Medulla oblongata (tissue), 1 donor: ENCODE measurements at regions not wholly inside any gene's neighbourhood (a gene's known extent, or its start where the extent isn't known, plus 50 kb on each side); places are given as distances from the start of the nearest gene placed in this dataset.
"Not testable (repeated sequence)": the region's sequence is repeated elsewhere in the genome, so short reads cannot be mapped to it uniquely, and the experiment has no call there.

Source experiments
- DNase-seq: peaks from one replicate; pipeline ENCODE4 v3.0.0-alpha.2; 2015; ENCODE audit errors: extremely low spot score

DNA sequence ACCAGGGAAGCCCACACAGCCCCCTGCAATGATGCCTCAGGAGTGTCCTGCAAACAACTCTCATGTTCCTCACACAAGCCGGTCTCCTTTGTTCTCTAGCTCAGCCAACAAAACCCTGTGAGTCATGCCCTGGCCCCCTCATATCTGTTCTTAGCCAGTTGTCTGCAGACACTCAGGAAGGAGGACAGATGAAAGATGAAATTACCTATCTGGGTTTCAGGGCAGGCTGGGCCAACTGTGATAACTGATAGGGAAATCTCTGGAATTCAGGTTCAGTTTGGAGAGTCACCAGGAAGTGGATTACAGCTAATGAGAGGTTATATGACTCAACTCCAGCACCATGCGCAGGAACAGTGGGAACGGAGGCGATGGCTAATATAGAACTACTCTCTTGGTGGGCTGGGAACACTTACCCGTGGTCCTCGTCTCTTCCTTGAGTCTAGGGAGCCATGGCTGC, 352.0 kb upstream of the ADAMTS9 start:
- DNase-seq, result no peak

DNA sequence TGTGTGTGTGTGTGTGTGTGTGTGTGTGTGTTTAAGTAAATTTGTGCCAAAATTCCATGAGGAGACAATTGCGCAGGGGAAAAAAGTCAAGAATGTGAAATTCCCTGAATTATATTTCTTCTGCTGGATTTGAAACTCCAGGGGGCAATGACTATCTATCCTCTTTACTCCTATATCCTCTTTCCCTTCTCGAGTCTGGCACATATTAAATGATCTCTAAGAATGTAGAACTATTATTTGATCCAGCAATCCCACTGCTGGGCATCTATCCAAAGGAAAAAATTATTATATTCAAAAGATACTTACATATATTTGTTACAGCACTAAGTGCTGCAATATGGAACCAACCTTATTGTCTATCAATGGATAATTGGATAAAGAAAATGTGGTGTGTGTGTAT, 350.1 kb upstream of the ADAMTS9 start:
- no peak for DNase-seq

DNA sequence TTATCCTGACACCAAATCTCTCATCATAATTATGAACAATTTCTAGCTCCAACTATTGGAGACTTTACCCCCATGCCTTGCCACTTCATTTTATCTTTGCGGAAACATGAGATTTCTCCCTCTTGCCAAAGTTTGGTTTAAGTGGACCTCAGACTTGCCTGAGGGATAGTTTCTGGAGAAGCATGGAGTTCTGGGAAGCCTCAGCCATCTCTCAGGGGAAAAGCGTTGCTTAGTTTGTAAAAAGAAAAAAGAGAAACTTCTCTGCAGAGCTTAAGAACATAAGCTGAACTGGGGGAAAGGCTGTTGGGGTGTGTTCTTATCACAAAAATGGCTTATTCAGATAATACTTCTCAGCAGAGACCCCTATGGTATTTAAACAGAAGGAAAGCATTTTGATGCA, 347.4 kb upstream of the ADAMTS9 start:
- DNase-seq, result no peak

DNA sequence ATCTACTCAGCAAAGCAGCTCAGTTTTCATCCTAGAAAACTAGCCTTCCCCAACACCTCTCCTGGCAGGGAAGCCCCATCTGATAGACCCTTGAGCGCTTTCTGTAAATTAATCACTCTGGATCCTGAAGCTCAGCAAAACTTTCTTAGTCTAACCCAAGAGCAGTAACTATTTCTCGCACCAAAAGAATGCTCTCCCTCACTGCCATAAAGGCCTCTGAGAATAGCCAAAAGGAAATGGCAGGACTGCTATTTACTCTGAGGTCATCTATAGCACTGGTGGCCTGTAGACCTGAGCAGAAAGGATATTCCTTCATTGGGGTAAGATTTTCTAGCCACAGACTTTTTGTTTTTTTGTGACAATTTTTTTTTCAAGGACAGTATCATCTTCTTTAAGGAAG, 345.8 kb upstream of the ADAMTS9 start:
- no peak for DNase-seq

DNA sequence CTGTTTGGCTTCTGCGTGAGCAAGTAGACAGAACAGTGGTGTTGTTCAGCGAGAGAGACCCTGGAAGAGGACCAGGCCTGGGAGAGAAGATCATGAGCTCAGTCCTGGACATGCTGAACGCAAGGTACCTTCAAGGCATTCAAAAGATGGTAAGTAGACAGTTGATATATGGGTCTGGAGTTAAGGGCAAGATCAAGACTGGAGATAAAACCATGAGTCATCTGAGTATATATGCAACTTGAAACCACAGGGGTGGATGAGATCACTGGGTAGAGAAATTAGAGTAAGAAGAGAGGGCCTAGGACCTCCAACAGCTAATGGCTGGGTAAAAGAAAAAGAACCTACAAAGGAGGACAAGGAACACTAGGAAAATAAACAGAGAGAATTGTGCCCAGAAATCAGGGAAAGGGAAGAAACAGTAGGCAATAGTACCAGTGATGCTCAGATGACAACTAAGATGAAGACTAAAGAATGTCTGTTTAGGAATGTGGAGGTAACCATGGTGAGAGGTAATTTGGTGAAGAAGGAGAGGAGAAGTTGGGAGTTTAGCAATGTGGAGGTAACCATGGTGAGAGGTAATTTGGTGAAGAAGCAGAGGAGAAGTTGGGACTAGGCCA, 343.2 kb upstream of the ADAMTS9 start:
- DNase-seq, result no peak

DNA sequence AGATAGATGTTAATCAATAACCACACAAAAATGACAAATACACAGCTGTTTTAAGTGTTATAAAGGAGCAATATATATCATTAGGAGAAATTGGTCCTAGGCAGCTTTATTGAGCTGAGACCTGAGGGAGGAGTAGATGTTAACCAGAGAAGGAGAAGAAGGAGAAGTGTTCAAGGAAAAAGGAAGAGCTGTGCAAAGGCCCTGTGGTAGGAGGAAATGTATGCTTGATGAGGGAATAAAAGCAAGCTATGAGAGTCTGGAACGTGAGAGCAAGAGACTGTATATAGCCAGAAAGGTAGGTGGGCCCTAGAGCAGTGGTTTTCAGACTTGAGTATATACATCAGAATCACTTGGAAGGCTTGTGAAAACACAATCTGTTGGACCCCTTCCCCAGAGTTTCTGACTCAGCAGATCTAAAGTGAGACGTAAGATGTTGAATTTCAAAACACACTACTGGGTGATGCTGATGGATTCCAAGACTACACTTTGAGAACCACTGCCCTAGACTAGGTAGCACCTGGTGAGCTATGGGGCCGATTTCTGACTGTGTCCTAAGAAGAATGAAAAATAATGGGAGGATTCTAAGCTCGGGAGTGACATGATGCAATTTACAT, 342.3 kb upstream of the ADAMTS9 start:
- no peak for DNase-seq

DNA sequence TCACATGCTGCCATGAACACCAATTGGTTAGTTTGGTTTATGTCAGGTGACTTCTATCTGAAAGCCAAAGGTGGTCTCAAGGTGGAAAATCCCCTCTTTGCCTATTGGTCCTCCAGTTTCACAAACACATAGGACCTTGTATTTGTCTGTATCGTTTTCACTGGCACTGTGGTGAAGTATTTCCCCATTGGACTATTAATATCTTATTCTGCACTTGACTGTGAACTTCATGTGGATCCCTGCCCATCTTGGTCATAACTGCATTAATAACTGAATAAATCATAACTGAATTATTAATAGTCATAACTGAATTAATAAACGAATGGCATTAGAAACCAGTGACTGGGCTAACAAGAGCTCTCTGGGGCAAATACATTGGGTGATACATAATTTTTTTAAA, 341.3 kb upstream of the ADAMTS9 start:
- no peak for DNase-seq

DNA sequence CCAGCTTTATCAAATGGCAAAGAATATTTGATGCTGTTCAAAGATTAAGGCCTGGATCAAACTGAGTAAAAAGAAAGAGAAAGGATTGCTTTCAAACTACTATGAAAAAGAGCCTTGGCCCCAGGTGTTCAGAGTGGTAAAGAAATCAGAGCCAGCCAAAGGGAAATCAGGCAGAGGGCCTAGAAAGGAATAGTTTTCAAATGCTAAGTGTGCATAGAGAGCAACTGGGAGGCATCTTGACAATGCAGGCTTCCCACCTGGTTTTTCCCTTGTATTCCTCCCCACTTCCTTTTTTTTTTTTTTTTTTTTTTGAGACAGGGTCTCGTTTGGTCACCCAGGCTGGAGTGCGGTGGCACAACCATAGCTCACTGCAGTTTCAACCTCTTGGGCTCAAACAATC, 340.2 kb upstream of the ADAMTS9 start:
- DNase-seq, result no peak

DNA sequence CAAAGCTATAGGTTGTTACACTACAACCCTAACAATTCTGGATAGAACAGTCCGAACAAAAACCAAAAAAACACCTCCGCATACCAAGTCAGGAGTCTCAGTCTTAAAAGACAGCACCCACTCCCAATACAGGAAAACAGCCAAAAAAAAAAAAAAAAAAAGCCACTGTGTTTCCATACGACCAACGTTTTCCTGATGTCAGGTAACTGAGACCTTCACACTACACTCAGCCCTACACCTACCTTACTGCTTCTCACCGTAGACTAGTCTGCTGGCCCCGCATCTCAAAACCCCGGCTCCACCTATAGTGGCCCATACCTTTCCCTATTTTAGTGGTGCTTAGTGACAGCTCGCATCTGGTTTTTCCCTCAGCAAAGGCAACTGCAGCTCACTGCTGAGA, 339.5 kb upstream of the ADAMTS9 start:
- DNase-seq, result no peak

DNA sequence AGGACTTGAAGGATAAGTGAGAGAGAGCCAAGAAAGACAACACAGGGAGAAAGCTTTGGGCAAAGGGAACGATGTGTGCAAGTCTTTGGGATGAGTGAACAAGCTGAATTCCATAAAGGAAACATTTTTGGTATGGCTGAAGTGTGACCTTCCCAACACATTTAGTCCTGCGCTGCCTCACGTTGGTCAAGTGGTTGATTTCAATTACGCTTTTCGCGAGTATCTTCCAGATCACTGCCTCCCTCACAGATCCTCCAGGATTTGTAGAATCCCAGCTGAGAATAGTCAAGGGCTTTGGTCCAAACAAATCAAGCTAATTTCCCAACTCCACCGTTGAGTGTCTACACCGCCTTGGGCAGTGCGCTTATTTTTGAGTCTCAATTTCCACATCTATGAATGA, 338.4 kb upstream of the ADAMTS9 start:
- DNase-seq, result no peak

DNA sequence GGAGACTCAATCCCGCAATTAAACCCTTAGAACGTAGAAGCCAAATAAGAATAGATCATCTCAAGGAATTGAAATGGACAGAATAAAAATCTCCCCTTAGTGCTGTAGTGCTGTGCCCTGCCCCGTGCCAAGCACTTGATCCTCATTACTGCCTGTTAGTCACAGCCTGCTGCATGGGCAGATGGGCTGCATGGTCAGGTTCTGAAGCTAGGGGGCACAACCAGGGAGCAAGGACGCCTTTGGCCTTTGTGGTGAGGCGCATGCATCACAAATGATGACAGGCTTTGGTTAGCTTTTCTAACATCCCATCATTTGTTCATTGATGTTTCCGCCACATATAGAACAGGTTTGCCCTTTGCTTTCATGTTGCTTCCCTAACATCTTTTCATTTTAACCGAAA, 336.3 kb upstream of the ADAMTS9 start:
- no peak for DNase-seq

DNA sequence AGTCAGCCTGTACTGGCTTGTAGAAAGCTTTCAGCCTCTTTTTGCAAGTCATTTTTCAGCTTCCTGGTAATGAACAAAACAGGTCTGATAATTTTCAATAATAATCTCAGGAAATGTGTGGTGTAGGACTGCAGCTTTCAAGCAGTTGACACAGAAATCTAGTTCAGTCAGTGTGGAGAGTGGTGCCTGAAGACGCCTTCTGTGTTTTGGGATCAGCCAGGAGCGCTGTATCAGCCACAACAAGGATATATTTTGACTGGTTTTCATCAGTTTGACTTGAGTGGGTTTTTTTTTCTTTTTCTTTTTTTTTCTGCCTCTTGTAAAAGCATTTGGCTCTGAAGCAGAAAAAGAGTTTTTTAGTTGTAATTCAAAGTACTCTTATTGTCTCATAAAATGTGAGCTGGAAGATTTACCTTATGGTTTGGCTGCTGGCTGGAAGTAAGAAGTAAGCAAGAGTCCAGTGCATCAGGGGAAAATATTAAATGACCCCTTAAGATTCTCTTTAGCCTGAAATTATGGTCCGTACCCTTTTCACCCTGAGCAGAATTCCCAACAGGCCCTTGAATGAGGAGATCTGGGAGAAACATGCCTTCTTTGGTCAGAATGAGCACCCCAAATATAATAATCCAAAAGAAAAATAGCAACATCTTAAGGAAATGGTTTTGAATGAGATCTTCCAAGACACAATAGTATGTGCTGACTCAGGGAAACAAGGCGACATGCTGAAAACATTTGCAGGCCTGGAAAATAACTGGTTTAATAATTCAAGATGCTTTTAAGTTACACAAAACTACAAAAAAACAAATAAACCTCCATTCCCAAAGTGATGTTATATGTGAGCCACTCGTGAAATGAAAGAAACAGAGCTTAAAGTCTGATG, 332.7 kb upstream of the ADAMTS9 start:
- DNase-seq, result no peak

DNA sequence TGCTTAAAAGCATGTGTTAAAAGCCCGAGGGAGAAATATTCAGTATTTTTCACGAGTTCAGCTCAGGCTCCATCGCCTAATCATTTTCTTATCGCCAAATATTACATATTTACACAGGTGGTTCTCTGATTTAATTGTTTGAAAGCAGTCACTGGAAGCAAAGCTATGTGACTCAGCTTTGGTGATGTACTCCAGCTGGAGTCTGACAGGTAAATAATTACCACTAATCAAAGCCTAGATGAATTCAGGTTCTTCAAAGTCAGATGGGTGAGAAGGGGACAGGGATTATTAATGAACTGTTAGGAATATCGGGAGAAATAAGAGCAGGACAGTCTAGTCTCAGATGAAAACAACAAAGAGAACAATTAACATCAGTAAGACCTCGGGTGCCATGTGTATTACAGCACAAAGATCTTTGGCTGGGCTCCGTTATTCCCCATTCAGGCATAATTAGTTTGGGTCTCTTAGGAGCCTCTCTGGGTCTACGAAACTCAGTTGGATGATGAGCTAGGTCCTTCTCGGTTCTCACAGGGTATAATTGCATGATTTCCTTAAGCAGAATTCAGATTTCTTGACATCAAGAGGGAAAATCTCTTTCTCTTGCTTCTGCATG, 331.7 kb upstream of the ADAMTS9 start:
- DNase-seq, result no peak

DNA sequence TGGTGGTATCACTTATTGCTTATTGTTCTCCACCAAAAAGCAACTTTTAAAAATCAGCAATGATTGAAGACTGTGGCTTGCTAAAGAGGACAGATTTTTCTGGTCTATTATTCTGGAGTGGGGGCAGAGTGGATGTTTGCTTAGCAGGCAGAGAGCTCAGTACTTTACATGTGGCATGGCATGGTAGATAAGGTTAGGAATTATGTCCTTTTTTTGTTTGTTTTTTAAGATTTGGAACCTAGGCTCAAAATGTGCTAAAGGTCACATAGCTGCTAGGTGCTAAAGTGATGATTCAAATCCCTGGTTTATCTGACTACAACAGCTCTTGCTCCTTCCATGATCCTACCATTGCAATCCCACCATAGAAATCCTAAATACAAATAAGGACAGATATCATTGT, 331.0 kb upstream of the ADAMTS9 start:
- DNase-seq, result no peak

DNA sequence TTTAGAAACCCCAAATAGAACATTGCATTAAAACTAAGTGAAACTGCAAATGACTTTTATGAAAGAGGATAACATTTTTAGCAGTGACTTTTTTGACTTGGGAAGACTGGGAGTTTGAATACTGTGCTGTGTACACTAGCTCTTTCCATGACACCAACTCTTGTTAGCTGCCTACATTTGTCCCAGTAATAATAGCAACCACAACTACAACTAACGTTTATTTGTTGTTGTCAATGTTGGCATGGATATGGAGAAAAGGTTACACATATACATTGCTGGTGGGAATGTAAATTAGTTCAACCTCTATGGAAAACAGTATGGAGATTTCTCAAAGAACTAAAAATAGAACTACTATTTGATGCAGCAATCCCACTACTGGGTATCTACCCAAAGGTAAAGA, 329.6 kb upstream of the ADAMTS9 start:
- DNase-seq, result no peak

DNA sequence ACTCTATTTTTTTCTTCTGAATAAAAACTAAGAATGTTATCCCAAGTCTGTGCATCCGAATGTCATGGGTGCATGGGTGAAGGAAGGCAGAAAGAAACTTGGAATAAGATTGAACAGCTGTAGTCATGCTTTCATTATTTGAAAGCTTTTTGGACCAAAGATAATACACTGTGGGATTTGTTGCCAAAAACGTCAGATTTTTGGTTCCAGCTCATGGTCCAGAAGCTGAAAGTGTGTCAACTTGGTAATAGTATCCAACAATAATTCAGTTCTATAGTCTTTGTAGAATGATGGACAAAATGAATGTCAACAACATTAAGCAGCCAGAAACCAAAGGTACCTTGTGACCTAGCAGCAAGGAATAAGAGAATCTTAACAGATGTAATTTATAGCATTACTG, 327.9 kb upstream of the ADAMTS9 start:
- DNase-seq, result no peak

DNA sequence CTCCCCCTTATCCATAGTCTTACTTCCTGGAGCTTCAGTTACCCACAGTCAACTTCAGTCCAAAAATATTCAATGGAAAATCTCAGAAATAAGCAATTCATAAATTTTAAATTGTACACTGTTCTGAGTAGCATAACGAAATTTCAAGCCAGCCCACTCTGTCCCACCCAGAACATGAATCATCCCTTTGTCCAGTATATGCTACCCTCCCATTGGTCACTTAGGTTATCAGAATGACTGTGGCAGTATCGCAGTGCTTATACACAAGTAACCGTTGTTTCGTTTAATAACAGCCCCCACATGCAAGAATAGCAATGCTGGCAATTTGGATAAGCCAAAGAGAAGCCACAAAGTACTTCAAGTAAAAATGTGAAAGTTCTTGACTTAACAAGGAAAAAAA, 325.3 kb upstream of the ADAMTS9 start:
- DNase-seq, result no peak

DNA sequence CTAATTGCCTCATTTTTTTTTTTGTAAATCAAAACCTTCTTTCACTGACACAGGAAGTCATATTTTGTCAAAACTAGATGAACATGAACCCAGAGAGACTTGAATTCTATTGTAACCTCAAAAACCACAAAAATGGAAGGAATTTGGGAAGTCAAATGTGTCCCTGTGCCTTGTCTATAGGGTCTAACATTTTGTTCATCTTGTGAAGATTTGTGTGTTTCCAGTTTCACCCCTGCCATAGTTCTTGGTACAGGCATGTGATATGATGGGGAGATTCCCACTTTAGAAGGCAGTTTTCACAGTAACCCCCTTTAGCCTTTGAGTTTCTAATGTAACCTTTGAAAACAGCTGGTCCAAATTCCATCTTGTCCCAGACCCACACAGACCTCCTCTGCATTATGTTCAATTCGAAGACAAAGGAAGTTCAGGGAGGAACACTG, 318.5 kb upstream of the ADAMTS9 start:
- no peak for DNase-seq

DNA sequence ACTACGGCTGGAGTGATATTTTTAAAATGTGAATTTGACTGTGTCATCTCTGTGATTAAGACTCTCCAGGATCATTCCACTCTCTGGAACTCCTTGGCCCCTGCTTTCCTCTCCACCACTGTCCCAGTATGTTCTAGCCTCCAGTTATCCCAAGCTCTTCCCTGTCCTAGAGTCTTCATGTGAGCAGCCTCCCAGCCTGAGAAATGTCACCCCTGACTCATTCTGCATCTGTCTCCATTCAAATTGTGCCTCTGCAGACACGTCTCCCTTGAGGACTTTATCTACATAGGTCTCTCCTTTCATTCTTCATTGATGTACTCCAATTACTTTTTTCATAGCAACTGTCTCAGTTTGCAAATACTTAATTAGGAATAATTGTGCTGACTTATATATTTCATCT, 317.7 kb upstream of the ADAMTS9 start:
- DNase-seq, result no peak

DNA sequence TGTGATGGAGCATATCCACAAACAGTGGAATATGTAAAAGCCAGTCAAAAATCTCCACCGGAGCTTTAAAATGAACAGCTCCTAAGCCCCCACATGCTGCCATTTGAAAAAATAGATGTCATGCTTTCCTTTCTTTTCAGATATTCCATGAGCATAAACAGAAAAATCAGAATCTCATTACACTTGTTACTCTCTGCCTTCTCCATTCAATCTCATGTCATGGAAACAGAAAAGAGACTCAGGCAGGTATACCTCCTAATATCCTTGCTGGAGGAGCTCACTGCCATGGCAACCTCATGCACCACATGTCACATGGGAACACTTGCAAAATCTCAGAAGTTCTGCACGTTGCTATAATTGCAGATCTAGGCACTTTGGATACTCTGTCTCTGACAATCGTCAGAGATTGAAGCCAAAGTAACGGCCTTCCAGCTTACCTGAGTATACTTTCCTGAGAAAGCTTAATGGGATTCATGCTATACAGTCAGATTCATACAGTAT, 317.0 kb upstream of the ADAMTS9 start:
- DNase-seq, result no peak

DNA sequence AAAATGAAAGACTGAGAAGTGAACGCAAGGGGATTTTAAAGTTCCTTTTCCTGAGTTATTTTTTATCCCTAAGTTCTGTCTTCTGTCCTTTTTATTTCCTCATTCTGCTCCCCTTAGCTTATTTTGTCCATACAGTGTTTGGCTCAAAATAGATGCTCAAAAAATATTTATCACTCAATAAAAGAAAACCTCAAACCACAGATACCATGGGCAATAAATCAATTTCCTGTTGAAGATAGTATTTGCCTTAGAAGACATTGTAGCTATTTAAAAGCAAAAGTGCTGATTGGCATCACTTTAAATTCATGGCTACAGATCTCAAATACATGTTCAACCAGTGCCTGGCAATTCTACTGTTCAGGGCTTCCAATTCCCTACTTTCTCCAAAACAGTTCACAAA, 316.5 kb upstream of the ADAMTS9 start:
- no peak for DNase-seq

DNA sequence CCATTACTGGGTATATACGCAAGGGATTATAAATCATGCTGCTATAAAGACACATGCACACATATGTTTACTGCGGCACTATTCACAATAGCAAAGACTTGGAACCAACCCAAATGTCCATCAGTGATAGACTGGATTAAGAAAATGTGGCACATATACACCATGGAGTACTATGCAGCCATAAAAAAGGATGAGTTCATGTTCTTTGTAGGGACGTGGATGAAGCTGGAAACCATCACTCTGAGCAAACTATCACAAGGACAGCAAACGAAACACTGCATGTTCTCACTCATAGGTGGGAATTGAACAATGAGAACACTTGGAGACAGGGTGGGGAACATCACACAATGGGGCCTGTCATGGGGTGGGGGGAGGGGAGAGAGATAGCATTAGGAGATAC, 313.3 kb upstream of the ADAMTS9 start:
- not testable (repeated sequence) for DNase-seq
